ENCODE measurements at regions not wholly inside any gene's neighbourhood (a gene's known extent, or its start where the extent isn't known, plus 50 kb on each side); places are given as distances from the start of the nearest gene placed in this dataset.

- H3K36me3 ChIP-seq (ENCODE audit: control insufficient read depth, insufficient read depth, low read length): no peaks in the 10 kb centered on the region
- H3K4me3 ChIP-seq (ENCODE audit: low read length): no peak overlapping the region
- H3K27me3 ChIP-seq (ENCODE audit: control insufficient read depth, insufficient read depth, low read length): peaks cover 3% of the 10 kb centered on the region
- no peak for DNase-seq
- no peaks in the 10 kb centered on the region for H3K9me3 ChIP-seq (ENCODE audit: control insufficient read depth, low read depth, low read length)
- H3K4me1 ChIP-seq (ENCODE audit: control insufficient read depth, insufficient read depth, low read length): no peaks in the 10 kb centered on the region
- H3K27ac ChIP-seq (ENCODE audit: low read length): no peak overlapping the region
- 72% methylated on average over 3 of the region's 5 CpGs for WGBS (ENCODE audit: insufficient coverage, low lambda C conversion rate)
These were observed 252.0 kb downstream of the UTP18 start for GRCh38 chr17:51512220-51512907.

- H3K27ac ChIP-seq (ENCODE audit: low read length): no peak overlapping the region
- no peak overlapping the region for H3K4me3 ChIP-seq (ENCODE audit: low read length)
- no peaks in the 10 kb centered on the region for H3K27me3 ChIP-seq (ENCODE audit: control insufficient read depth, insufficient read depth, low read length)
- H3K9me3 ChIP-seq (ENCODE audit: control insufficient read depth, low read depth, low read length): no peaks in the 10 kb centered on the region
- H3K4me1 ChIP-seq (ENCODE audit: control insufficient read depth, insufficient read depth, low read length): no peaks in the 10 kb centered on the region
- H3K36me3 ChIP-seq (ENCODE audit: control insufficient read depth, insufficient read depth, low read length): no peaks in the 10 kb centered on the region
- 80% methylated on average over 2 of the region's 3 CpGs for WGBS (ENCODE audit: insufficient coverage, low lambda C conversion rate)
- DNase-seq: no peak
These were observed 256.6 kb downstream of the UTP18 start for GRCh38 chr17:51516924-51517323.

GRCh38 chr17:51524524-51524923 lies 264.2 kb downstream of the UTP18 start:
- DNase-seq: no peak
- H3K9me3 ChIP-seq (ENCODE audit: control insufficient read depth, low read depth, low read length): no peaks in the 10 kb centered on the region
- H3K4me1 ChIP-seq (ENCODE audit: control insufficient read depth, insufficient read depth, low read length): no peaks in the 10 kb centered on the region
- no peak overlapping the region for H3K27ac ChIP-seq (ENCODE audit: low read length)
- no peaks in the 10 kb centered on the region for H3K36me3 ChIP-seq (ENCODE audit: control insufficient read depth, insufficient read depth, low read length)
- no peaks in the 10 kb centered on the region for H3K27me3 ChIP-seq (ENCODE audit: control insufficient read depth, insufficient read depth, low read length)
- H3K4me3 ChIP-seq (ENCODE audit: low read length): no peak overlapping the region
- 100% methylated on average over 1 of the region's 1 CpG for WGBS (ENCODE audit: insufficient coverage, low lambda C conversion rate)

- Histone ChIP-seq H3K4me1 (ENCODE audit: control insufficient read depth, insufficient read depth, low read length) (no peaks in the 10 kb centered on the region), H3K4me3 (ENCODE audit: low read length) (no peak overlapping the region), H3K36me3 (ENCODE audit: control insufficient read depth, insufficient read depth, low read length) (no peaks in the 10 kb centered on the region), H3K9me3 (ENCODE audit: control insufficient read depth, low read depth, low read length) (no peaks in the 10 kb centered on the region), H3K27ac (ENCODE audit: low read length) (no peak overlapping the region), H3K27me3 (ENCODE audit: control insufficient read depth, insufficient read depth, low read length) (no peaks in the 10 kb centered on the region)
- DNase-seq: no peak
These were observed 266.2 kb downstream of the UTP18 start for GRCh38 chr17:51526507-51526906.

GRCh38 chr17:51527225-51527982 lies 267.1 kb downstream of the UTP18 start:
- H3K4me3 ChIP-seq (ENCODE audit: low read length): no peak overlapping the region
- no peaks in the 10 kb centered on the region for H3K4me1 ChIP-seq (ENCODE audit: control insufficient read depth, insufficient read depth, low read length)
- no peak overlapping the region for H3K27ac ChIP-seq (ENCODE audit: low read length)
- no peak for DNase-seq
- no peaks in the 10 kb centered on the region for H3K36me3 ChIP-seq (ENCODE audit: control insufficient read depth, insufficient read depth, low read length)
- H3K27me3 ChIP-seq (ENCODE audit: control insufficient read depth, insufficient read depth, low read length): no peaks in the 10 kb centered on the region
- no CpG with 5 or more reads among the region's 9 CpGs for WGBS (ENCODE audit: insufficient coverage, low lambda C conversion rate)
- no peaks in the 10 kb centered on the region for H3K9me3 ChIP-seq (ENCODE audit: control insufficient read depth, low read depth, low read length)

GRCh38 chr17:51528111-51528510 lies 267.8 kb downstream of the UTP18 start:
- H3K27me3 ChIP-seq (ENCODE audit: control insufficient read depth, insufficient read depth, low read length): no peaks in the 10 kb centered on the region
- WGBS (ENCODE audit: insufficient coverage, low lambda C conversion rate): 80% methylated on average over 2 of the region's 6 CpGs
- no peaks in the 10 kb centered on the region for H3K9me3 ChIP-seq (ENCODE audit: control insufficient read depth, low read depth, low read length)
- H3K36me3 ChIP-seq (ENCODE audit: control insufficient read depth, insufficient read depth, low read length): no peaks in the 10 kb centered on the region
- no peak overlapping the region for H3K4me3 ChIP-seq (ENCODE audit: low read length)
- DNase-seq: no peak
- no peak overlapping the region for H3K27ac ChIP-seq (ENCODE audit: low read length)
- no peaks in the 10 kb centered on the region for H3K4me1 ChIP-seq (ENCODE audit: control insufficient read depth, insufficient read depth, low read length)

- WGBS (ENCODE audit: insufficient coverage, low lambda C conversion rate): no CpG with 5 or more reads among the region's 3 CpGs
- Histone ChIP-seq H3K36me3 (ENCODE audit: control insufficient read depth, insufficient read depth, low read length) (no peaks in the 10 kb centered on the region), H3K9me3 (ENCODE audit: control insufficient read depth, low read depth, low read length) (no peaks in the 10 kb centered on the region), H3K4me3 (ENCODE audit: low read length) (no peak overlapping the region), H3K4me1 (ENCODE audit: control insufficient read depth, insufficient read depth, low read length) (no peaks in the 10 kb centered on the region), H3K27me3 (ENCODE audit: control insufficient read depth, insufficient read depth, low read length) (no peaks in the 10 kb centered on the region), H3K27ac (ENCODE audit: low read length) (no peak overlapping the region)
- DNase-seq: no peak
These were observed 272.9 kb downstream of the UTP18 start for GRCh38 chr17:51533219-51533618.

- no peak for DNase-seq
- H3K4me3 ChIP-seq (ENCODE audit: low read length): no peak overlapping the region
- H3K4me1 ChIP-seq (ENCODE audit: control insufficient read depth, insufficient read depth, low read length): no peaks in the 10 kb centered on the region
- H3K9me3 ChIP-seq (ENCODE audit: control insufficient read depth, low read depth, low read length): no peaks in the 10 kb centered on the region
- H3K27ac ChIP-seq (ENCODE audit: low read length): no peak overlapping the region
- 92% methylated on average over 3 of the region's 3 CpGs for WGBS (ENCODE audit: insufficient coverage, low lambda C conversion rate)
- H3K27me3 ChIP-seq (ENCODE audit: control insufficient read depth, insufficient read depth, low read length): no peaks in the 10 kb centered on the region
- H3K36me3 ChIP-seq (ENCODE audit: control insufficient read depth, insufficient read depth, low read length): no peaks in the 10 kb centered on the region
These were observed 273.5 kb downstream of the UTP18 start for GRCh38 chr17:51533821-51534220.

- no peak for DNase-seq
- Histone ChIP-seq H3K27me3 (ENCODE audit: control insufficient read depth, insufficient read depth, low read length) (no peaks in the 10 kb centered on the region), H3K9me3 (ENCODE audit: control insufficient read depth, low read depth, low read length) (no peaks in the 10 kb centered on the region), H3K4me1 (ENCODE audit: control insufficient read depth, insufficient read depth, low read length) (no peaks in the 10 kb centered on the region), H3K27ac (ENCODE audit: low read length) (no peak overlapping the region), H3K4me3 (ENCODE audit: low read length) (no peak overlapping the region), H3K36me3 (ENCODE audit: control insufficient read depth, insufficient read depth, low read length) (no peaks in the 10 kb centered on the region)
- WGBS (ENCODE audit: insufficient coverage, low lambda C conversion rate): no CpG with 5 or more reads among the region's 7 CpGs
These were observed 276.3 kb downstream of the UTP18 start for GRCh38 chr17:51536627-51537026.

- no peak overlapping the region for H3K27ac ChIP-seq (ENCODE audit: low read length)
- H3K9me3 ChIP-seq (ENCODE audit: control insufficient read depth, low read depth, low read length): no peaks in the 10 kb centered on the region
- no peak for DNase-seq
- 50% methylated on average over 2 of the region's 7 CpGs for WGBS (ENCODE audit: insufficient coverage, low lambda C conversion rate)
- no peaks in the 10 kb centered on the region for H3K27me3 ChIP-seq (ENCODE audit: control insufficient read depth, insufficient read depth, low read length)
- H3K4me3 ChIP-seq (ENCODE audit: low read length): no peak overlapping the region
- H3K4me1 ChIP-seq (ENCODE audit: control insufficient read depth, insufficient read depth, low read length): no peaks in the 10 kb centered on the region
- no peaks in the 10 kb centered on the region for H3K36me3 ChIP-seq (ENCODE audit: control insufficient read depth, insufficient read depth, low read length)
These were observed 277.7 kb downstream of the UTP18 start for GRCh38 chr17:51537996-51538550.

All from large intestine (tissue), 3 donors.